ENCODE measurements at regions not wholly inside any gene's neighbourhood (a gene's known extent, or its start where the extent isn't known, plus 50 kb on each side); places are given as distances from the start of the nearest gene placed in this dataset.

DNA sequence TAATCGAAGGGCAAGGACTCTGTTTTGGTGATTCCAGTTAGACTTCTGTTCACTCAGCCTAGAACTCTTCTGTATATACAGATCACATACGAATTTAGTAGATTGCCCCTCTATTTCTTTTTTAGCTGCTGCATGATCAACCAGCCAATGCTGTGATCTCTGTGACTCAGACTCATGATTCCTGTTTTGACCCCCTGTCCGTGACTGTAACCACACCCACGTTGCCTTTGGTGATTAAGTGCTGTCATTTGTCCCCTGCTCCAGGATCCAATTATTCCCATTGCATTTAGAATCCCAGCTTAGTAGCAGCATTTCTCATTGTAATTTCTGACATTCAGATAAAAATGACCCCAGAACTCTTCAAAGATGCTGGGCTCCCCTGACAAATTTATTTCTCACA, 545.7 kb downstream of the NPIPA7 start:
- H3K36me3 ChIP-seq, result no peaks in the 10 kb centered on the region

DNA sequence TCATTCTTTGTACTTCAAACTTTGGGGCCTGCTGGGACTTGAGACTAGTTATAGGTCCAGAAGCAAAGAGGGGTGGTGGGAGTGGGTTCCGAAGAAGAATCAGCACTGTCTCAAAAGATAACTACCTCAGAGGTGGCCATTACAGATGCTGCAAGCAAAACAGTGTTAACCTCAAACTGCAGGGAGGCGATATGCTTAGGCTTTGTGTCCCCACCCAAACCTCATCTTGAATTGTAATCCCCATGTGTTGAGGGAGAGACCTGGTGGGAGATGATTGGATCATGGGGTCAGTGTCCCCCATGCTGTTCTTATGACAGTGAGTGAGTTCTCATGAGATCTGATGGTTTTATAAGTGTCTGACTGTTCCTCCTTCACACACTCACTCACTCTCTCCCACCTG, 545.3 kb downstream of the XYLT1 start:
- H3K27me3 ChIP-seq, result no peaks in the 10 kb centered on the region
- in situ Hi-C loops (cut with MboI; ENCODE audit: low pct_ligation_motif_present in 1 of 4, low pct_unique_long_range_greater_than_20kb in 1 of 4, low sequenced_read_pairs in 3 of 4), result no loop called here
- no peaks in the 10 kb centered on the region for H3K9me3 ChIP-seq
- DNase-seq, result no peak
- WGBS, 2 donors (ENCODE audit: low coverage in 1 of 2), result 92% methylated on average over 2 of the region's 2 CpGs; no CpG with 5 or more reads in 1 of the 2 donors
- TF ChIP-seq, protein P1, sequence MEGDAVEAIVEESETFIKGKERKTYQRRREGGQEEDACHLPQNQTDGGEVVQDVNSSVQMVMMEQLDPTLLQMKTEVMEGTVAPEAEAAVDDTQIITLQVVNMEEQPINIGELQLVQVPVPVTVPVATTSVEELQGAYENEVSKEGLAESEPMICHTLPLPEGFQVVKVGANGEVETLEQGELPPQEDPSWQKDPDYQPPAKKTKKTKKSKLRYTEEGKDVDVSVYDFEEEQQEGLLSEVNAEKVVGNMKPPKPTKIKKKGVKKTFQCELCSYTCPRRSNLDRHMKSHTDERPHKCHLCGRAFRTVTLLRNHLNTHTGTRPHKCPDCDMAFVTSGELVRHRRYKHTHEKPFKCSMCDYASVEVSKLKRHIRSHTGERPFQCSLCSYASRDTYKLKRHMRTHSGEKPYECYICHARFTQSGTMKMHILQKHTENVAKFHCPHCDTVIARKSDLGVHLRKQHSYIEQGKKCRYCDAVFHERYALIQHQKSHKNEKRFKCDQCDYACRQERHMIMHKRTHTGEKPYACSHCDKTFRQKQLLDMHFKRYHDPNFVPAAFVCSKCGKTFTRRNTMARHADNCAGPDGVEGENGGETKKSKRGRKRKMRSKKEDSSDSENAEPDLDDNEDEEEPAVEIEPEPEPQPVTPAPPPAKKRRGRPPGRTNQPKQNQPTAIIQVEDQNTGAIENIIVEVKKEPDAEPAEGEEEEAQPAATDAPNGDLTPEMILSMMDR (IDR thresholded peaks at IDR 0.05), result no peak
- TF ChIP-seq POLR2A (IDR thresholded peaks at IDR 0.05) (no peak), EP300 (IDR thresholded peaks at IDR 0.05; ENCODE audit: low read depth) (no peak), POLR2AphosphoS5 (IDR thresholded peaks at IDR 0.05) (no peak)
- no peak overlapping the region for H3K4me3 ChIP-seq
- no peaks in the 10 kb centered on the region for H3K4me1 ChIP-seq
- no peaks in the 10 kb centered on the region for H3K36me3 ChIP-seq
- H3K27ac ChIP-seq, result no peak overlapping the region
- intact Hi-C loops (cut with DNase I; ENCODE audit: low total_unique reads), result no loop called here

More for the DNA sequence above, 545.7 kb downstream of the NPIPA7 start:
- Histone ChIP-seq H3K27ac (no peak overlapping the region), H3K27me3 (no peaks in the 10 kb centered on the region), H3K4me1 (no peaks in the 10 kb centered on the region), H3K4me3 (no peak overlapping the region), H3K9me3 (no peaks in the 10 kb centered on the region)
- intact Hi-C loops (cut with DNase I; ENCODE audit: low total_unique reads) (no loop called here), in situ Hi-C loops (cut with MboI; ENCODE audit: low pct_ligation_motif_present in 1 of 4, low pct_unique_long_range_greater_than_20kb in 1 of 4, low sequenced_read_pairs in 3 of 4) (no loop called here)
- WGBS, 2 donors (ENCODE audit: low coverage in 1 of 2), result 51 to 63% methylated on average over 4 of the region's 4 CpGs
- TF ChIP-seq POLR2AphosphoS5 (IDR thresholded peaks at IDR 0.05), result no peak
- no peak for TF ChIP-seq POLR2A (IDR thresholded peaks at IDR 0.05)
- TF ChIP-seq, protein P1 (IDR thresholded peaks at IDR 0.05), result no peak
- TF ChIP-seq EP300 (IDR thresholded peaks at IDR 0.05; ENCODE audit: low read depth), result no peak
- no peak for DNase-seq

DNA sequence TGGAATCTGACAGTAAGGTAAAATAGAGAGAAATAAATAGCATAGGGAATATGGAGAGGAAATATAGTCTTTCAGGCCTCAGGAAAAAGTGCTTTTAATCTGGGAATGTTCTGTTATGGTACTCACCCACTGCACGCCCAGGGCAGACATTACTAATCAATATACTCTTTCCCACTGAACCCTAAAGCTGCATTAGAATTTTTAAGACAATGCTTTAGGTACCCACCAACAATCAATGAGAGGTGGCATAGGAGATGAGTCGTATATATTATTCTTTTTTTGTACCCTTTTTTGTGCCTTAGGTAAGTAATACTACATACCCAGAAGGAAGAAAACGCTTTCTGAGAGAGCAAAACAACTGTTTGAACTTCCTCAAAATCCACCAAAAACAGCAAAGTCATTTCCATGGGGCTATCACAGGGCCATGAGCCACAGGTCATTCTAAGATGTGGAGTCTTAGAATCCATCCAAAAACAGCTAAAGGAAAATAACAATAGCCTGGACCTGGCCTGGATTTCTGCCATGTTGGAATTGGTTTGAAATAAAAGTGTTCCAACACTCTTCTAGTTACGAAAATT, 542.1 kb downstream of the XYLT1 start:
- no peaks in the 10 kb centered on the region for H3K4me1 ChIP-seq
- no peak for DNase-seq
- intact Hi-C loops (cut with DNase I; ENCODE audit: low total_unique reads), result no loop called here
- no peak overlapping the region for H3K27ac ChIP-seq
- no peaks in the 10 kb centered on the region for H3K27me3 ChIP-seq
- WGBS, 2 donors (ENCODE audit: low coverage in 1 of 2), result 86 to 87% methylated on average over 4 of the region's 4 CpGs
- no peak overlapping the region for H3K4me3 ChIP-seq
- no peaks in the 10 kb centered on the region for H3K36me3 ChIP-seq
- H3K9me3 ChIP-seq, result no peaks in the 10 kb centered on the region
- in situ Hi-C loops (cut with MboI; ENCODE audit: low pct_ligation_motif_present in 1 of 4, low pct_unique_long_range_greater_than_20kb in 1 of 4, low sequenced_read_pairs in 3 of 4), result no loop called here
- TF ChIP-seq, protein P1 (IDR thresholded peaks at IDR 0.05), result no peak
- no peak for TF ChIP-seq POLR2A (IDR thresholded peaks at IDR 0.05)
- TF ChIP-seq POLR2AphosphoS5 (IDR thresholded peaks at IDR 0.05), result no peak
- no peak for TF ChIP-seq EP300 (IDR thresholded peaks at IDR 0.05; ENCODE audit: low read depth)

- H3K4me1 ChIP-seq, result no peaks in the 10 kb centered on the region
- 76 to 83% methylated on average over 3 to 7 of the region's 7 CpGs for WGBS, 2 donors (ENCODE audit: low coverage in 1 of 2)
- DNase-seq, result no peak
- no peaks in the 10 kb centered on the region for H3K9me3 ChIP-seq
- H3K27ac ChIP-seq, result no peak overlapping the region
- intact Hi-C loops (cut with DNase I; ENCODE audit: low total_unique reads), result no loop called here
- H3K4me3 ChIP-seq, result no peak overlapping the region
- H3K27me3 ChIP-seq, result no peaks in the 10 kb centered on the region
- H3K36me3 ChIP-seq, result no peaks in the 10 kb centered on the region
- no peak for TF ChIP-seq EP300 (IDR thresholded peaks at IDR 0.05; ENCODE audit: low read depth)
- TF ChIP-seq POLR2A (IDR thresholded peaks at IDR 0.05), result no peak
- TF ChIP-seq POLR2AphosphoS5 (IDR thresholded peaks at IDR 0.05), result no peak
- TF ChIP-seq, protein P1 (IDR thresholded peaks at IDR 0.05), result no peak
- in situ Hi-C loops (cut with MboI; ENCODE audit: low pct_ligation_motif_present in 1 of 4, low pct_unique_long_range_greater_than_20kb in 1 of 4, low sequenced_read_pairs in 3 of 4), result no loop called here
Measured at GRCh38 chr16:16930309-16931000, 540.3 kb downstream of the XYLT1 start.
